ENCODE measurements at regions not wholly inside any gene's neighbourhood (a gene's known extent, or its start where the extent isn't known, plus 50 kb on each side); places are given as distances from the start of the nearest gene placed in this dataset.

GRCh38 chrX:82648062-82648461, 860.0 kb upstream of the POU3F4 start:
- Histone ChIP-seq H3K4me2 (no peak overlapping the region), H3K9me3 (no peaks in the 10 kb centered on the region), H3K27ac (no peak overlapping the region), H3K4me3 (no peak overlapping the region), H3K4me1 (no peaks in the 10 kb centered on the region)
- POLR2A ChIA-PET = no interaction called here
- no peak for ATAC-seq
- CTCF ChIA-PET = interaction anchor here (1.5 kb wide), 1 partner anchor 12 kb away, joined by 4 read pairs; no protein-coding TSS in a partner anchor
- no peak for FAIRE-seq
- TF ChIP-seq ESRRA (IDR thresholded peaks at IDR 0.05; ENCODE audit: borderline replicate concordance, low read length) (no peak), FOSL2 (IDR thresholded peaks at IDR 0.05) (no peak), FOSL2 (CRISPR knock-in tag; IDR thresholded peaks at IDR 0.05) (no peak), BCL3 (IDR thresholded peaks at IDR 0.05) (no peak), CBX2 (IDR thresholded peaks at IDR 0.05; ENCODE audit: borderline replicate concordance, low read depth) (no peak), GATA3 (IDR thresholded peaks at IDR 0.05; ENCODE audit: borderline replicate concordance) (no peak), NR3C1 (IDR thresholded peaks at IDR 0.05) (no peak), HES2 (IDR thresholded peaks at IDR 0.05) (no peak), NFE2L2 (conservative IDR thresholded peaks at IDR 0.05; ENCODE audit: low read length) (no peak), ZNF302 (CRISPR knock-in tag; IDR thresholded peaks at IDR 0.05) (no peak), HOXA7 (CRISPR knock-in tag; IDR thresholded peaks at IDR 0.05) (no peak), MAFK (IDR thresholded peaks at IDR 0.05; ENCODE audit: partially characterized antibody) (no peak), ZSCAN20 (CRISPR knock-in tag; IDR thresholded peaks at IDR 0.05) (no peak), POLR2AphosphoS2 (conservative IDR thresholded peaks at IDR 0.05; ENCODE audit: low read length) (no peak), RAD21 (conservative IDR thresholded peaks at IDR 0.05 in 1 of 2, IDR thresholded peaks at IDR 0.05 in 1 of 2) (peak; percentile 30 to 41; a peak in 3 of 5 replicates), MAZ (IDR thresholded peaks at IDR 0.05; ENCODE audit: borderline replicate concordance, low read depth, low read length) (no peak), REST (IDR thresholded peaks at IDR 0.05) (no peak), POLR2A (IDR thresholded peaks at IDR 0.05; ENCODE audit: low read length) (no peak), RFX5 (IDR thresholded peaks at IDR 0.05) (no peak), CBX8 (IDR thresholded peaks at IDR 0.05) (no peak), HDAC2 (IDR thresholded peaks at IDR 0.05) (no peak), CTCF (IDR thresholded peaks at IDR 0.05) (0 out of 3 replicates have a peak, but pooled peaks have one; percentile 13), CHD2 (IDR thresholded peaks at IDR 0.05; ENCODE audit: low read length, partially characterized antibody) (no peak), EP300 (IDR thresholded peaks at IDR 0.05) (no peak), MAX (IDR thresholded peaks at IDR 0.05) (no peak), RARB (CRISPR knock-in tag; IDR thresholded peaks at IDR 0.05) (no peak), SMC3 (IDR thresholded peaks at IDR 0.05) (0 out of 3 replicates have a peak, but pooled peaks have one; percentile 16)
- WGBS (ENCODE audit: missing lambda C conversion rate) = 36% methylated on average over 2 of the region's 2 CpGs
- peak in 1 of 2 experiments; percentile 1 for DNase-seq (ENCODE audit: low read depth in 1 of 2, low spot score in 1 of 2)

Measured in A549 (cell line).